HCT116 (cell line): ENCODE measurements at regions not wholly inside any gene's neighbourhood (a gene's known extent, or its start where the extent isn't known, plus 50 kb on each side); places are given as distances from the start of the nearest gene placed in this dataset.

ENCODE experiments used
- ELF1 ChIP-seq: IDR thresholded peaks from 2 replicates; pipeline ENCODE4 v1.6.1; 2012; ENCODE audit warnings: low read depth, borderline replicate concordance
- EZH2 ChIP-seq: fragments of 200-600 bp; sonication (generic); IDR thresholded peaks from 2 replicates; pipeline ENCODE4 v1.6.1; 2017; ENCODE audit warnings: antibody characterized with exemption, mixed run types
- EZH2phosphoT487 ChIP-seq: fragments of 200-600 bp; IDR thresholded peaks from 2 replicates; pipeline ENCODE4 v1.6.1; 2018; ENCODE audit warnings: antibody characterized with exemption, borderline replicate concordance
- JUND ChIP-seq: IDR thresholded peaks from 2 replicates; pipeline ENCODE4 v1.6.1; 2012
- POLR2A ChIP-seq: IDR thresholded peaks from 2 replicates; pipeline ENCODE4 v1.7.0; 2011; ENCODE audit warnings: borderline replicate concordance; ENCODE audit not compliant: insufficient read depth, insufficient read length; ENCODE audit errors: extremely low read depth
- POLR2AphosphoS5 ChIP-seq: IDR thresholded peaks from 2 replicates; pipeline ENCODE4 v1.6.1; 2011; ENCODE audit warnings: mild to moderate bottlenecking, low read depth, low read length, moderate library complexity
- RAD21 ChIP-seq: IDR thresholded peaks from 2 replicates; pipeline ENCODE4 v1.6.1; 2012; ENCODE audit warnings: low read depth, mild to moderate bottlenecking
- TCF7L2 ChIP-seq: IDR thresholded peaks from 2 replicates; pipeline ENCODE4 v1.7.0; 2011; ENCODE audit warnings: borderline replicate concordance, inconsistent platforms; ENCODE audit not compliant: insufficient read depth, insufficient read length; ENCODE audit errors: extremely low read depth
- YY1 ChIP-seq: IDR thresholded peaks from 2 replicates; pipeline ENCODE4 v1.6.1; 2011; ENCODE audit warnings: low read length, low read depth, moderate library complexity, mild to moderate bottlenecking; ENCODE audit not compliant: insufficient replicate concordance; ENCODE audit errors: extremely low read depth
- ZNF274 ChIP-seq: fragments of 200-500 bp; sonication (Bioruptor generic); IDR thresholded peaks from 2 replicates; pipeline ENCODE4 v1.6.1; 2014; ENCODE audit warnings: mild to moderate bottlenecking, low read depth, low read length, inconsistent platforms
- TF ChIP-seq, protein P1 (sequence below), 3 experiments: fragments of 200-600 bp in 1 of 3; sonication (generic) in 1 of 3; IDR thresholded peaks in 2 of 3; conservative IDR thresholded peaks in 1 of 3; 2 replicates each; pipeline ENCODE4 v1.5.1; 2012 to 2017; ENCODE audit warnings: low read depth in 2 of 3, low read length in 2 of 3, antibody characterized with exemption in 1 of 3, borderline replicate concordance in 1 of 3, control low read depth in 1 of 3, mild to moderate bottlenecking in 1 of 3, mixed read lengths in 1 of 3, mixed run types in 1 of 3, moderate library complexity in 1 of 3; ENCODE audit not compliant: insufficient read depth in 1 of 3
- TF ChIP-seq, protein P2 (sequence below): IDR thresholded peaks from 2 replicates; pipeline ENCODE4 v1.6.1; 2011; ENCODE audit warnings: mild to moderate bottlenecking, low read length, moderate library complexity; ENCODE audit not compliant: insufficient replicate concordance; ENCODE audit errors: extremely low read depth
- TF ChIP-seq, protein P3 (sequence below): IDR thresholded peaks from 2 replicates; pipeline ENCODE4 v1.6.1; 2012

DNA sequence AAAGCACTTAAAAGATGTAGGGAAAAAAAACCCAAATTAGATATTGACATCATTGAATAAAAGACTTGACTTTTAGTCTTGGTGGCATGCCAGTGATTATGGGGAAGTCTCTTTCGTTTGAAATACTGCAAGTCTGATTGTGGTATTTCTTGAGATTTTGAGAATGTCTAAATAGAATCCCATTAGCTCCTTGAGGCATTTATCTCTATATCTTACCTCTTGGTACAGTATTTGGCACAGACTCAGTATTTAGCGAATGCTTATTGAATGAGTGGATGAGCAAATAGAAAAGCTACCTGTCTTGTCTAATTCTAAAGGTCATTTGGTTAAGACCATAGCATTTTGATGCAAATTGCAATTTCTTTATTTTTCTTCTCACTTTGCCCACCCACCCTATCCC is 156.5 kb downstream of the TFAP2B start:
- TF ChIP-seq, protein P1, sequence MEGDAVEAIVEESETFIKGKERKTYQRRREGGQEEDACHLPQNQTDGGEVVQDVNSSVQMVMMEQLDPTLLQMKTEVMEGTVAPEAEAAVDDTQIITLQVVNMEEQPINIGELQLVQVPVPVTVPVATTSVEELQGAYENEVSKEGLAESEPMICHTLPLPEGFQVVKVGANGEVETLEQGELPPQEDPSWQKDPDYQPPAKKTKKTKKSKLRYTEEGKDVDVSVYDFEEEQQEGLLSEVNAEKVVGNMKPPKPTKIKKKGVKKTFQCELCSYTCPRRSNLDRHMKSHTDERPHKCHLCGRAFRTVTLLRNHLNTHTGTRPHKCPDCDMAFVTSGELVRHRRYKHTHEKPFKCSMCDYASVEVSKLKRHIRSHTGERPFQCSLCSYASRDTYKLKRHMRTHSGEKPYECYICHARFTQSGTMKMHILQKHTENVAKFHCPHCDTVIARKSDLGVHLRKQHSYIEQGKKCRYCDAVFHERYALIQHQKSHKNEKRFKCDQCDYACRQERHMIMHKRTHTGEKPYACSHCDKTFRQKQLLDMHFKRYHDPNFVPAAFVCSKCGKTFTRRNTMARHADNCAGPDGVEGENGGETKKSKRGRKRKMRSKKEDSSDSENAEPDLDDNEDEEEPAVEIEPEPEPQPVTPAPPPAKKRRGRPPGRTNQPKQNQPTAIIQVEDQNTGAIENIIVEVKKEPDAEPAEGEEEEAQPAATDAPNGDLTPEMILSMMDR (IDR thresholded peaks at IDR 0.05 in 2 of 3, conservative IDR thresholded peaks at IDR 0.05 in 1 of 3; ENCODE audit: borderline replicate concordance in 1 of 3, insufficient read depth in 1 of 3, low read depth in 2 of 3, low read length in 2 of 3): no peak
- TF ChIP-seq POLR2A: no peak
- no peak for TF ChIP-seq YY1
- no peak for TF ChIP-seq JUND
- no peak for TF ChIP-seq ZNF274
- TF ChIP-seq, protein P2, sequence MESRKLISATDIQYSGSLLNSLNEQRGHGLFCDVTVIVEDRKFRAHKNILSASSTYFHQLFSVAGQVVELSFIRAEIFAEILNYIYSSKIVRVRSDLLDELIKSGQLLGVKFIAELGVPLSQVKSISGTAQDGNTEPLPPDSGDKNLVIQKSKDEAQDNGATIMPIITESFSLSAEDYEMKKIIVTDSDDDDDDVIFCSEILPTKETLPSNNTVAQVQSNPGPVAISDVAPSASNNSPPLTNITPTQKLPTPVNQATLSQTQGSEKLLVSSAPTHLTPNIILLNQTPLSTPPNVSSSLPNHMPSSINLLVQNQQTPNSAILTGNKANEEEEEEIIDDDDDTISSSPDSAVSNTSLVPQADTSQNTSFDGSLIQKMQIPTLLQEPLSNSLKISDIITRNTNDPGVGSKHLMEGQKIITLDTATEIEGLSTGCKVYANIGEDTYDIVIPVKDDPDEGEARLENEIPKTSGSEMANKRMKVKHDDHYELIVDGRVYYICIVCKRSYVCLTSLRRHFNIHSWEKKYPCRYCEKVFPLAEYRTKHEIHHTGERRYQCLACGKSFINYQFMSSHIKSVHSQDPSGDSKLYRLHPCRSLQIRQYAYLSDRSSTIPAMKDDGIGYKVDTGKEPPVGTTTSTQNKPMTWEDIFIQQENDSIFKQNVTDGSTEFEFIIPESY: no peak
- TF ChIP-seq EZH2phosphoT487: no peak
- no peak for TF ChIP-seq EZH2
- no peak for TF ChIP-seq TCF7L2
- no peak for TF ChIP-seq RAD21
- TF ChIP-seq, protein P3, sequence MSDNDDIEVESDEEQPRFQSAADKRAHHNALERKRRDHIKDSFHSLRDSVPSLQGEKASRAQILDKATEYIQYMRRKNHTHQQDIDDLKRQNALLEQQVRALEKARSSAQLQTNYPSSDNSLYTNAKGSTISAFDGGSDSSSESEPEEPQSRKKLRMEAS: no peak
- TF ChIP-seq POLR2AphosphoS5: no peak
- TF ChIP-seq ELF1: no peak
